ENCODE measurements at regions not wholly inside any gene's neighbourhood (a gene's known extent, or its start where the extent isn't known, plus 50 kb on each side); places are given as distances from the start of the nearest gene placed in this dataset.
"Not testable (repeated sequence)": the region's sequence is repeated elsewhere in the genome, so short reads cannot be mapped to it uniquely, and the experiment has no call there.

GRCh38 chr14:82805892-82806825 is 1272.5 kb upstream of the SEL1L start:
- DNase-seq (ENCODE audit: low read depth in 2 of 2), result no peak

DNA sequence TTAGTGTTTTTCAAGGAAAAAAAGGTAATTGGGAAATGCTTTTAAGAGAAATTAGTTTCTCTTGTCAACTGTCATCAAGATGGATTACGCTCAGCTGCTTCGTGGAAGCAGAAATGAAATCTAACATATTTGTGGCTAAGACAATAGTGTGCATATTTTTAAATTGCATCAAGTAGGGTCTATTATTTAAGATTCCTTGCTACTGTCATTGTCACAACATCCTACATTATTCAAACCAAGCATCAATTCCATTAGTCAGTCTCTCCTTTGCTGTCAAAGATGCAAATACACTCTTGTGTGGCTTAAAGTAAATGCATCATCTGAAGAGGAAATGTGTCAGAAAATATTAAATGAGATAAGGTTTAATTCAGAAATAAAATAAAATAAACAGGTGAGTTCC is 1277.6 kb upstream of the SEL1L start:
- no peak for DNase-seq (ENCODE audit: low read depth in 2 of 2)

GRCh38 chr14:82814339-82814738 is 1280.7 kb upstream of the SEL1L start:
- not testable (repeated sequence) for DNase-seq (ENCODE audit: low read depth in 2 of 2)

DNA sequence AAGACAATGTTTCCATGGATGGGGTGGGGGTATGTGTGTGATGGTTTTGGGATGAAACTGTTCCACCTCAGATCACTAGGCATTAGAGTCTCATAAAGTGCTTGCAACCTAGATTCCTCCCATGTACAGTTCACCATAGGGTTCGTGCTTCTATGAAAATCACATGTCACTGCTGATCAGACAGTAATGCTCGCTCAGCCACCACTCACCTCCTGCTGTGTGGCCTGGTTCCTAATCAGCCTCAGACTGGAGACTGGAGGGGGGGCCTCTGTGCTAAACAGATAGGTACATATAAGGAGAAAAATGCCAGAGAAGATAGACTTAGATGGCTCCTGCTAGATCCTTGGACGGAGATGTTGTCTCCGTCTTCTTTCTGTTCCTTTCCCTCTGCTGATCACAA is 1296.9 kb upstream of the SEL1L start:
- no peak for DNase-seq (ENCODE audit: low read depth in 2 of 2)

GRCh38 chr14:82836256-82836950 is 1302.8 kb upstream of the SEL1L start:
- DNase-seq (ENCODE audit: low read depth in 2 of 2), result no peak

- no peak for DNase-seq (ENCODE audit: low read depth in 2 of 2)
These were observed 1304.0 kb upstream of the SEL1L start for GRCh38 chr14:82837611-82838140.

GRCh38 chr14:82850576-82850975 is 1316.9 kb upstream of the SEL1L start:
- DNase-seq (ENCODE audit: low read depth in 2 of 2), result no peak

DNA sequence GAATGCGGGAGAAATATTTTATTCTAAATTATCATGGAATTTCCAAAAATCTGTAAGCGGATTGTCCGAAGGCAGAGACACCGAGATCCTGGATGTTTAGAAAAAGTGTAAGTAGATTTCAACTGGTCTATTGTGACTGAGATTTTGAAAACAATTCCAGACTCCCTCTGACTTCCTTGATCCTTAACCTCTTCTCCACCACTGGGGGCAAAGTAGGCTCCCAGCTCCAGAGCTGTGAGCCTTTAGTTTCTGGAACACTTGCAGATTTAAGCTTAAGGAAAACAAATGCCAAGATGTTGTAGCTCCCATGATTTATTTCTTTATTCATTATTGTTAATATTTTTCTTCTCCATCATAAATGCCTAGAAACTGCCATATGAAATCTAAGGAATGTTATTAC is 1320.5 kb upstream of the SEL1L start:
- DNase-seq (ENCODE audit: low read depth in 2 of 2), result no peak

- DNase-seq (ENCODE audit: low read depth in 2 of 2), result no peak
These were observed 1321.2 kb upstream of the SEL1L start for GRCh38 chr14:82854901-82855300.

DNA sequence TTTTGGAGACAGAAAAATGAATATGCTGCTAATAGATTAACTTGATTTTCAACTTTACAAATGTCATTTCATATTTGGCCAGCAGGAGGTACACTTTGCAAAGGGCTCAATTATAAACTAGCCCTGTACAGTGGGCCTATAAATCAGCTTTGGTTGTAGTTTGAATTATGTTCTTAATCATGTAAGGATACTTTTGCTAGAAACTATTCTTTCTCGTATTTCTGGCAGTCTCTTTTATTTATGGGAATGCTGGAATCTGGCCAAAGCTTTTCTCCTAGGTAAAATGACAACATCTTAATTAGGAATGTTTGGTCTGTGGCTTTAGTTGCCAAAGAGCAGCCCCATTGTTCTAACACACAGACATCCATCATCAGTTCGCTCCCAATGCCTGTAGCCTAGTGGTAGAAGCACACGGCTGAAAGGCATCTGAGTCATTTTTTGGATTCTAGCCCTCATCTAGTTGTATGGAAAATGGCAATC is 1322.3 kb upstream of the SEL1L start:
- DNase-seq (ENCODE audit: low read depth in 2 of 2), result no peak

DNA sequence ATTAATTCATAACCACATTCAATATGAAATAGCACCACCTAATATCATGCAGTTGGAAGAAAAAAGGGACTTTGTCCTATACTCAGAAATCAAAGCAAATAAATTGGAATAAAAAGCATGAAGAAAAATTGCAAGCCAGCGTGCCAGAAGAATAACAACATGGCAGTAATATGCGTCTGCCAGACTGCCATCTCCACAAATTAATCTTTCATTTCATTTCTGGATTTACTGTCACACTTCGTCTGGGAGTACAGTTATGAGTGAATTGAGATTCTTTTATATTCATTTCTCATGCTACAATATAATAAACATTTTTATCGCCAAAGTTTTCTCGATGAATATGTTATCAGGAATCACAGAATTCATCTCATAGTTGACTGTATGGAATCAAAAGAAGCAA is 1327.7 kb upstream of the SEL1L start:
- DNase-seq (ENCODE audit: low read depth in 2 of 2), result no peak

GRCh38 chr14:82872494-82872893 is 1338.8 kb upstream of the SEL1L start:
- no peak for DNase-seq (ENCODE audit: low read depth in 2 of 2)

GRCh38 chr14:82878951-82879350 is 1345.3 kb upstream of the SEL1L start:
- DNase-seq (ENCODE audit: low read depth in 2 of 2), result no peak

DNA sequence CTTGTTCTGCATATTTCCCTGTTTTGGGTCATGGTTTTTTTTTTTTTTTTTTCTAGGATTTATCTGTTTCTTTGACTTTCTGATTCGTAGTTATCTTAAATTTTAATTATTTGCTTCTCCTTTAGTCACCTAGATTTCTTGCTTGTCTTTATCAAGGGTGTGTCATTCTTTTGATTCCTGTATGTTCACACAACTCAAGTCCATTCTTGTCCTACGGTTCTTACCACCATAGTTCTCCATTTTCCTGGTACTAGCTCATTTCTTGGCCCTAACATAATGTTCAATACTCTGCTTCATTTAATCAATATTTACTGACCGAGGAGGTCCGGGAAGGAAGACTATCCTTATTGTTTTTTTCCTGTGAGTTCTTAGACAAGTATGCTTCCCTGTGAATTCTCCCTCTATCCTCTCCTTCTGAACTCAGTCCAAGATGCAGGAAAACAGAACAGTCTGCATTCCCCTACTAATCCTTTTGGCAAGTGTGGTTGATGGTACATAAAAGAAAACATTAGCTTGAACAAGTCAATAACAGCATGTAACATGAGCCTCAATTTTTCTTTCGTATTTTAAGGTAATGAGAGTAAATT is 1346.4 kb upstream of the SEL1L start:
- no peak for DNase-seq (ENCODE audit: low read depth in 2 of 2)

DNA sequence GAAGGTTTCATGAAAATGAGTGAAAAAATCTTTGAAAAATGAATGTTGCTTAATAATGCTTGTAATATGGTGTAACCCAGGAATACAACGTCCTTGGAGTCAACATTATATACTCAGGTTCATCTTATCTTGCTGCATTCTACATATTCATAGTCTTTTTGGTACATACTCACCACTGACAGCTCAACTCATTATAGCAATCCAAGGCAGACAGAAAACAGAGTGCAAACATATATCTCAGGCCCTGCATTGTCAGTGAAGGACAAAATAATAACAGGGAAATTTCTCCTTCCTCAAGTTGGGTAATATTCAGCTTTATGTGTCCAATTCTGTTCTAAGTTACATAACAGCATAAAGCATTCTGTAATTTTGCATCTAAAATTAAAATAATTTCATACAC is 1353.0 kb upstream of the SEL1L start:
- DNase-seq (ENCODE audit: low read depth in 2 of 2), result no peak

DNA sequence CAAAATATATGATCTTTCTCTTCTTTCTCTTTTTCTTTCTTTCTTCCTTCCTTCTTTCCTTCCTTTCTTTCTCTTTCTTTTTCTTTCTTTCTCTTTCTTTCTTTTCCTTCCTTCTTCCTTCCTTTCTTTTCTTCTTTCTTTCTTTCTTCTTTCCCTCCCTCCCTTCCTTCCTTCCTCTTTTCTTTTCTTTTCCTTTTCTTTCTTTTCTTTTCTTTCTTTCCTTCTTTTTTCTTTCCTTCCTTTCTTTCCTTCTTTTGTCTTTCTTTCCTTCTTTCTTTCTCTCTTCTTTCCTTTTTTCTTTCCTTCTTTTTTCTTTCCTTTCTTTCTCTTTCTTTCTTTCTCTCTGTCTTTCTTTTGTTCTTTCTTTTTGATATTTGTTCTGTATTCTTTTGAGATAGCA is 1356.0 kb upstream of the SEL1L start:
- no peak for DNase-seq (ENCODE audit: low read depth in 2 of 2)

DNA sequence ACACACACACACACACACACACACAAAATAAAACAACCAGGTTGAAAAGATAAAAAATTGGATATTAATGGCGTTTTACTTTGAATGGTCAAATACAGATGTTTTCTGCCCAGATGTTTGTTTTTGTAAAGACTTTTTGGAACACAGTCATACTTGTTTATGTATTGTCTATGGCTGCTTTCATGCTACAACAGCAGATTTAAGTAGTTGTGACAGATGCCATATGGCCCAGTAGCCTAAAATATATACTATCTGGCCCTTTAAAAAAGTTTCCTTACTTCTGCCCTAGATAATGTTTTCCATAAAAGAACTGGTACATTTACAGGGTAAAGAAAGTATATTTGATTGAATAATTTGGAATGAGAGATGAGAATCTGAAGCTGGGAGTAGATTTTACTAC is 1362.8 kb upstream of the SEL1L start:
- DNase-seq (ENCODE audit: low read depth in 2 of 2), result no peak

GRCh38 chr14:82897469-82898308 is 1364.0 kb upstream of the SEL1L start:
- no peak for DNase-seq (ENCODE audit: low read depth in 2 of 2)

DNA sequence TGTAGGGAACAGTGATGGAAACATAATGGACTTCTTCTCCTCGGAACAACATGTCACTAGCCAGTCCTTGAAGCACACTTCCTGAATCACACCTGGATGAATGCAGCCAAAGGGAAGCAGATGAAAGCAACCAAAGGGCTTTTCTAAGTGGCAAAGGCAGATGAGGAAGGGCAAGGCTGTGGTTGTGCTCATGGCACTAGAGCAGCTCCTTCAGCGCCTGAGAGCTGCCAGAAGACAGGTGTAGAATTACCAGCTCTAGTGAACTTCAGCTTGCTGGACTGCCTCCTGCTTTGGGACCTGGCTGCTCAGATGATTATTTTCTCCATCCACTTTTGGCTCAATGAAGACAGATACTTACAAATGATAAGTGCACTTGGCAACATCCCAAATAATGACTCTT is 1372.1 kb upstream of the SEL1L start:
- no peak for DNase-seq (ENCODE audit: low read depth in 2 of 2)

GRCh38 chr14:82911930-82912329 is 1378.3 kb upstream of the SEL1L start:
- DNase-seq (ENCODE audit: low read depth in 2 of 2), result no peak

- DNase-seq (ENCODE audit: low read depth in 2 of 2), result no peak
These were observed 1379.7 kb upstream of the SEL1L start for GRCh38 chr14:82913396-82913795.

Data from stimulated activated CD4-positive, alpha-beta T cell treated with anti-CD3 and anti-CD28 coated beads, Interleukin-1b, Interleukin-23, amount 100 ng/mL, for 4 hours (primary cell).